ENCODE measurements at regions not wholly inside any gene's neighbourhood (a gene's known extent, or its start where the extent isn't known, plus 50 kb on each side); places are given as distances from the start of the nearest gene placed in this dataset.

DNA sequence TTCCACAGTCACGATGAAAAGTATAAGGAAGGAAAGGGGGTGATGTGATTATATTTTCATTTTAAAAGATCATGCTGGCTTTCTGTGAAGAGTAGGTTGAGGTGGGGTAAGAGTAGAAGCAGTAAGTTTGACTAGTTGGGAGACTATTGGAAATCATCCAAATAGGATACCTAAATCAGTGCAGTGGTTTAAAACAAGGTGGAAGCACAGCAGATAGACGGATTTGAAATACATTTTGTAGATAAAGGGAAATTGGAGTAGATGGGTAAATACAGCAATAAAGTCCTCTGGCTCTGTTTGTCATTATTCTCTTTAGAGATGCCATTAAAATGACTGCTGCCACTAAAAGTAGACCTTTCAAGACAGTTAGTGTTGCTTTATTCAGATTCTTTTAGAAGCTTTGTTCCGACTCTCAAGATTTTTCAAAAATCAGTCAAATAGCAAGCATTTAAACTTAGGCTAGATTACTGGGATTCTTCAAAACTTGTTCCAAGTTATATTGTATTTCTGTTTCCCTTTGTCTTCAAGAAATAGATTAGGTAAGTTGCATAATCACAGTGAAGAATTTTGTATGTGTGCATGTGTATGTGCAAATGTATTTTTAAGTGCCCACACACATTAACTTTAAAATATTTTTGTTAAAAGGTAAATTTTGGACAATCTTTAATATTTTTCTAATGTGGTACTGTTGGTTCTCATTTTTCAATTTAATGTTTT, 61.7 kb upstream of the DTNA start:
- no peak for DNase-seq

DNA sequence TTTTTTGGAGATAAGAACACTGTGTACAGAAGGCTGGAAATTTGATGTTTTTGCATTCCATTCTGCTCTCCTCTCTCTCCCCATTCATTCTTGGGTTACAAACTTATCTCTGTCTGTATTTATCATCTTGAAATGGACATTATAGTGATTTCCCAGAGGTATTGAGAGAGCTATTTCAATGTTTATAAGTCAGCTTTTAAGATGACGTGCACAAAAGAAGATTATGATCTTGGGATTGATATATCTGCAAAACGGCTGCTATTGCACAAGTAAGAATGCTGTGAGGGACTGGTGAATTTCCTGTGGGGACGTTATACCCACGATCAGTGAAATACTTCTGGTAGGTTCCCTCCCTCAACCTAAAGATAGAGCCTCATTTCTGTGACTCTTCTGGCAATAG, 61.0 kb upstream of the DTNA start:
- DNase-seq = no peak

DNA sequence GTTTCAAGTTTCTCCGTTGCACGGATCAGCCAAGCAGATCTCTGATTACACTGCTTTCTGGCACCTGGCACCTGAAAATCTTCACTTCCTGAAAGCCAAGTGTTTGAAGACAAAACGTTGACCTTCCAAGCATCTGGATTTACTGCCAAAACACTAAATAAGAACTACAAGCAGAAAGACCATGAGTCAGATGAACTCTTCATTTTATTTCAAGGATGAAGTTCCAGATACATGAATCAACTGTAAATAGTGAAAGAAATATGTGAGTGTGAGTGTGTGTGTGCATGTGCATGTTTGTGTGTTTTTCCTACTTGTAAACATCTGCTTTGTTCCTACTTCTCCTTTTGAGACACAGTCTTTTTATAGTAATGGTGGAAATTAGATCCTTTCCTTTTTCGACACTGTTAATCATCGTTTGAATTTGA, 60.0 kb upstream of the DTNA start:
- no peak for DNase-seq

DNA sequence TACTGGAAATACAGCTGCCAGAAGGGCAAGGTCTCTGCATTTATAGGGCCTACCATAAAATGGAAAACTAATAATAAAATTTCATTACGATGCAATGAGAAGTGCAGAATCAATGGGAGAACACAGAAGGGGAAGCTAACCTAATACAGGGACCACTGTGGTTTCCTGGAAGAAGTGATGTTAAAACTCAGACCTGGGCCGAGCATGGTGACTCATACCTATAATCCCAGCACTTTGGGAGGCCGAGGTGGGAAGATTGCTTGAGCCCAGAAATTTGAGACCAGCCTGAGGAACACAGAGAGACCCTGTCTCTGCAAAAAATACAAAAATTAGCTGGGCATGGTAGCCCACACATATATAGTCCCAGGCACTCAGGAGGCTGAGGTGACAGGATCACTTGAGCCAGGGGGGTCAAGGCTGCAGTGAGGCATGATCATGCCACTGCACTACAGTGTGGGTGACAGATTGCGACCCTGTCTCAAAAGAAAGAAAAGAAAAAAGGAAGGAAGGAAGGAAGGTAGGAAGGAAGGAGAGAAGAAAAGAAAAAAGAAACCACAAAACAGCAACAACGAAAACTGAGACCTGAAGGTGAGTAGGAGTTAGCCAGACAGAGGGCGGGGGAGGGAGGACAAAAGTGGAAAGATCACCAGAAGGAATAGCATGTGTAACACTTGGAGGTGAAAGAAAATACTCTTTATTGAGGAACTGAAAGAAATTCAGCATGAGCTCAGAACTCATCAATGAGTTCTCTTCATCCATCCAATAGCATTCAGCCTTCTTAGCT, 58.3 kb upstream of the DTNA start:
- no peak for DNase-seq

DNA sequence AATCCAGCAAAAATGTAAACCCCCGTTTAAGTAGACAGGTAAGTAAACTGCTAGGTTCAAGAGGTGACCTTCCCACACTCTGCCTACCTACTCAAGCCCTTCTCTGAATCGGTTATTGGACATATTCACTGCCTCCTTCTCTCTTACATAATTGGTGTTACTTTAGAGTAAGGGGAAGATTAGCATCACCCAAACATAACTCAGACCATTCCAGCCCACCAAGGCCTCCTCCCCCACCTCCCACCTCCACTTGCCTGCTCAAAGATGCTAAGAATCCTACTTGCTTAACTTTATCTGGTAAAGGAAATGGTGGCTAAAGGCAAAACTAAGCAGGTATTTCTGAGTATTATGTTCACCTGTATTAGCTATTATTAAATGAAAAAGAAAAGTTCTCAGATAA, 55.0 kb upstream of the DTNA start:
- DNase-seq = no peak

DNA sequence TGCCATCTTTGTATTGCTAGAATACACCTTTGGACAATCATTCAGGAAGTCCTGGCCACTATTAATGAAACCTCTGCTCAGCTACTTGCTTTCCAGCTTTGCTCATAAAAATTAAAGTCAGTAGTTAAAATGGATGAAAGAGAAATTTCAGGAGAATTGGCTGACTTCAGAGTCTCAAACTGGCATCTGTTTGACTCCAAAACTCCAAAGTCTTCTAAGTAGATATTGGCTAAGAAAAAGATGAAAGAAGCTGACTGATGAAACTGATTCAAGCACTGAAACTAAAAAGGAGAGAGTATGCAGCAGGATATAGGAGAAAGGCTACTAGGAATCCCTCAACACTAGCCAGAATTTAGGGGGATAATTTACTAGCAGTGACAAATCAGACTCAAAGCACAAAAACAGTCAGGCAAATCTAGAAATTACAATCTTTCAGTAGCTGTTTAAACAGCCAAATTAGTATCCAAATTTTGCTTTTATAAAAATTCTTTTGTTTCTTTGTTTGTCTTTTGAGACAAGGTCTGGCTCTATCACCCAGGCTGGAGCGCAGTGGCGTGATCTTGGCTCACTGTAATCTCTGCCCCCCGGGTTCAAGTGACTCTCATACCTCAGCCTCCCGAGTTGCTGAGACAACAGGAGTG, 52.1 kb upstream of the DTNA start:
- DNase-seq = no peak

DNA sequence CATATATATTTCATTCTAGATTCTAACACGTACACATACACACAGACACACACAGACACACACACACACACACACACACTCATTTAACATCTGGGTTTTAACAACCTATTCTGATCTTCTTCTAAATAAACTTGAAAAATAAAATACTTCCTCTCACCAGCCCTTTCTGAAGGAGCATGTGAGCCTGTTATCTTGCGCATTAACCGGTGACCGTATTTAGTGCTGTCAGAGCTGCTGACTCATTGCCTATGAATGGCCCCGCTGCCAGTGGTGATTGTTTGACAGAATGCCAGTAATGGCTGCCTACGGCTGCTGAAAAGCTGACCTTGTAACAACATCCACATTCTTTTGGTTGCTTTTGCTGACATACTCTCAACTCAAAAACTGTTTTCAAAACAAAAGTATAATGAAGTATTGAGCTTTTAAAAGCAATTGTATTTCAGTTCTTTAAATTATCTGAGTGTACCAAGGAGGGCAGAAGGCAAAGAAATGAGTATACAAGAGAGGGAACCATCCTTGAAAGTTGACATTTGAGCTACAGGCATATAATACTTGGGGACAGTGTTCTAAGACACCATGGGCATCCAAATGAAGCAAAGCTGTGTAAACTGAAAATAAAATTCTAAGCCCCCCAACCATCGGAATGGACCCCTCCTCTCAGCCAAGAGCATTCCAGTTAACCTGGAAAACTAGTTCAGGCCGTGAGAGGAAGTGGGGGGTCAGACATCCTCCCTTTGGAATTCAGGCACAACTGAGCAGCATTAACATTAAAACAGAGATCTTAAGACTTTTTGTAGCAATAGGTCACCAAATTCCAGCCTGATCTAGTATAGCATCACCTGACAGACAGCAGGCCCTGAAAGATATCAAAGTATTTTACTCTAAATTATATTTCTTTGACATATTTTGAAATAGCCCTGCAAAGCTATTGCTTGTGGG, 50.2 kb upstream of the DTNA start:
- DNase-seq = no peak

Measured in CD4-positive, alpha-beta T cell treated with Interleukin-21 for 1 hour (primary cell).